GM12878 (cell line): ENCODE measurements at regions not wholly inside any gene's neighbourhood (a gene's known extent, or its start where the extent isn't known, plus 50 kb on each side); places are given as distances from the start of the nearest gene placed in this dataset.

Source experiments
- ATAC-seq: fragments of 200-7000 bp; cut with Tn5 transposase; 3 replicates; pipeline ENCODE4 v1.9.1; 2020; ENCODE audit warnings: mild to moderate bottlenecking, moderate library complexity
- BruUV-seq: library from RNA; stranded (reverse); fragments of 400-500 nt; replicated peaks from 2 replicates; lab custom pipeline; 2021; lab: Mats Ljungman, UMichigan
- CTCF ChIA-PET: fragments of 300-600 bp; sonication (Branson Sonifier 250); formaldehyde crosslinking; extraction: SDS; loops from one replicate; lab custom pipeline; 2021; ENCODE audit warnings: inconsistent platforms; lab: Yijun Ruan, JAX
- POLR2A ChIA-PET: fragments of 350-600 bp; formaldehyde crosslinking; extraction: SDS; loops from one replicate; lab custom pipeline; 2021; ENCODE audit warnings: inconsistent platforms; lab: Charles Lee
- RAD21 ChIA-PET: fragments of 300-600 bp; sonication (Branson Sonifier 250); formaldehyde crosslinking; loops from one replicate; lab custom pipeline; 2023; ENCODE audit warnings: antibody characterized with exemption; ENCODE audit not compliant: unreplicated experiment; lab: Charles Lee
- SMC1A ChIA-PET: fragments of 300-600 bp; sonication (Branson Sonifier 250); formaldehyde crosslinking; loops from one replicate; lab custom pipeline; 2023; ENCODE audit not compliant: unreplicated experiment, uncharacterized antibody; lab: Charles Lee
- DNase-seq: peaks from one replicate; pipeline ENCODE4 v3.0.0-alpha.2; 2011; ENCODE audit warnings: low read depth, low spot score
- FAIRE-seq: peaks from 3 replicates; lab custom pipeline; 2011; peaks lifted over from hg19 to GRCh38; lab: Jason Lieb, UNC
- H2AFZ ChIP-seq: 2 replicates; pipeline ENCODE4 v1.6.0; 2011; ENCODE audit warnings: low read depth, low read length, control low read depth; ENCODE audit not compliant: control insufficient read depth
- H3K27ac ChIP-seq: 2 replicates; pipeline ENCODE4 v1.5.1; 2011; ENCODE audit warnings: control low read depth; ENCODE audit not compliant: control insufficient read depth, insufficient read depth
- H3K27me3 ChIP-seq, 2 experiments: replicated peaks in 1 of 2; 2 replicates each; pipeline versions ENCODE4 v1.6.0 to v1.6.1; 2011; ENCODE audit warnings: low read length in 1 of 2; ENCODE audit not compliant: control insufficient read depth in 2 of 2, insufficient read depth in 2 of 2
- H3K36me3 ChIP-seq, 2 experiments: 2 replicates each; pipeline ENCODE4 v1.5.1; 2011; ENCODE audit warnings: low read length in 1 of 2; ENCODE audit not compliant: control insufficient read depth in 2 of 2, insufficient read depth in 2 of 2
- H3K4me1 ChIP-seq: 2 replicates; pipeline ENCODE4 v1.6.1; 2011; ENCODE audit warnings: mild to moderate bottlenecking, low read length, moderate library complexity, mixed read lengths; ENCODE audit not compliant: control insufficient read depth, insufficient read depth
- H3K4me2 ChIP-seq: 2 replicates; pipeline ENCODE4 v1.6.0; 2011; ENCODE audit warnings: control low read depth; ENCODE audit not compliant: control insufficient read depth, insufficient read depth
- H3K4me3 ChIP-seq: fragments of 200-600 bp; sonication (generic); 2 replicates; pipeline ENCODE4 v1.5.1; 2016
- H3K79me2 ChIP-seq: 2 replicates; pipeline ENCODE4 v1.6.0; 2011; ENCODE audit warnings: low read length; ENCODE audit not compliant: control insufficient read depth, insufficient read depth
- H3K9ac ChIP-seq: 2 replicates; pipeline ENCODE4 v1.8.0; 2011; ENCODE audit warnings: low read length, control low read depth, mixed read lengths; ENCODE audit not compliant: control insufficient read depth, insufficient read depth
- H3K9me3 ChIP-seq: replicated peaks from 3 replicates; pipeline ENCODE4 v1.5.1; 2011; ENCODE audit warnings: mild to moderate bottlenecking, low read length; ENCODE audit not compliant: control insufficient read depth, insufficient read depth
- H4K20me1 ChIP-seq: 2 replicates; pipeline ENCODE4 v1.6.0; 2011; ENCODE audit not compliant: control insufficient read depth, insufficient read depth
- BCLAF1 ChIP-seq: fragments of 450-650 bp; IDR thresholded peaks from 2 replicates; pipeline ENCODE4 v1.6.1; 2017; ENCODE audit warnings: antibody characterized with exemption, mild to moderate bottlenecking, moderate library complexity
- CREM ChIP-seq: IDR thresholded peaks from 2 replicates; pipeline ENCODE4 v1.6.1; 2014; ENCODE audit warnings: antibody characterized with exemption, low read depth
- IRF5 ChIP-seq: fragments of 450-650 bp; IDR thresholded peaks from 2 replicates; pipeline ENCODE4 v1.6.1; 2017; ENCODE audit warnings: borderline replicate concordance
- MEF2B ChIP-seq: fragments of 450-650 bp; IDR thresholded peaks from 2 replicates; pipeline ENCODE4 v1.6.1; 2018; ENCODE audit warnings: mild to moderate bottlenecking, moderate library complexity; ENCODE audit not compliant: partially characterized antibody, poor library complexity, severe bottlenecking
- NFYB ChIP-seq: IDR thresholded peaks from 2 replicates; pipeline ENCODE4 v1.6.1; 2011; ENCODE audit warnings: low read depth, mild to moderate bottlenecking, low read length, improper control_type of control experiment, moderate library complexity; ENCODE audit not compliant: insufficient read depth
- ZBTB4 ChIP-seq: fragments of 450-650 bp; formaldehyde crosslinking; IDR thresholded peaks from 2 replicates; pipeline ENCODE4 v1.4.0; 2022; ENCODE audit warnings: mild to moderate bottlenecking, moderate library complexity
- in situ Hi-C: fragments of 300-500 bp; cut with MboI; formaldehyde crosslinking; loops from 9 replicates; pipeline ENCODE4 v1.14.3; 2018; ENCODE audit warnings: mixed read lengths
- intact Hi-C: fragments of 100-400 bp; cut with micrococcal nuclease; formaldehyde crosslinking; loops from one replicate; pipeline ENCODE4 v1.14.2; 2022; ENCODE audit not compliant: unreplicated experiment

- no peak for TF ChIP-seq BCLAF1
- TF ChIP-seq, all 136 proteins: peak for 0
These were observed 235.9 kb downstream of the CPXCR1 start (continued) for GRCh38 chrX:88982933-88983332.

GRCh38 chrX:88988796-88989195, 241.8 kb downstream of the CPXCR1 start:
- in situ Hi-C loops (no loop called here), intact Hi-C loops (no loop called here)
- no peak overlapping the region for H2AFZ ChIP-seq
- FAIRE-seq (no peak), DNase-seq (no peak), ATAC-seq (no peak)
- H3K36me3 ChIP-seq, result no peaks in the 10 kb centered on the region
- ChIA-PET SMC1A (no interaction called here), RAD21 (no interaction called here), POLR2A (no interaction called here), CTCF (no interaction called here)
- no peaks in the 10 kb centered on the region for H3K79me2 ChIP-seq
- BruUV-seq, result no TSS peak
- no peaks in the 10 kb centered on the region for H3K4me1 ChIP-seq
- H4K20me1 ChIP-seq, result no peaks in the 10 kb centered on the region
- H3K27me3 ChIP-seq, result no peaks in the 10 kb centered on the region
- H3K27ac ChIP-seq, result no peak overlapping the region
- no peaks in the 10 kb centered on the region for H3K9me3 ChIP-seq
- TF ChIP-seq MEF2B, result no peak
- no peak for TF ChIP-seq NFYB
- no peak for TF ChIP-seq ZBTB4
- TF ChIP-seq CREM, result no peak
- no peak for TF ChIP-seq IRF5
- no peak overlapping the region for H3K9ac ChIP-seq
- no peak overlapping the region for H3K4me3 ChIP-seq
- H3K4me2 ChIP-seq, result no peak overlapping the region
